NB4 (cell line): ENCODE measurements at regions not wholly inside any gene's neighbourhood (a gene's known extent, or its start where the extent isn't known, plus 50 kb on each side); places are given as distances from the start of the nearest gene placed in this dataset.

Experiments
- POLR2A ChIP-seq: IDR thresholded peaks from 2 replicates; pipeline ENCODE4 v1.6.1; 2011; ENCODE audit warnings: mild to moderate bottlenecking; ENCODE audit not compliant: insufficient read length; ENCODE audit errors: extremely low read depth
- TF ChIP-seq, protein P1 (sequence below): IDR thresholded peaks from one replicate; pipeline ENCODE4 v1.5.1; 2012; ENCODE audit warnings: low read depth, low read length
- TF ChIP-seq, protein P2 (sequence below): IDR thresholded peaks from 2 replicates; pipeline ENCODE4 v1.6.1; 2011; ENCODE audit warnings: low read depth, low read length

DNA sequence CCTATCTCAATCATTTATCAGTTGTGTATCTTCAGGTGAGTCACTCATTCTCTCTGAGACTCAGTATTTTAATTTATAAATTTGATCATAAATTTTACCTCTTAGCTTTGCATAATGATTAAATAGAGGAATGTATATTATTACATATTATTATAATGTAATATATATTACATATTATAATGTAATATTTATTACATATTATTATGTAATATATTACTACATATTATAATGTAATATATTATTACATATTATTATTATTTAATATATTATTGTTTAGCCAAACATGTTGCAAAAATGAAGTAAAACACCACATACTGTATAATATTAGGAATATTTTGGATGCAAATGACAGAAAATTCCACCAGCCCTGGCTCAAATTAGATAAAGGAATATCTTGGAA, 104.7 kb upstream of the NFIA start:
- TF ChIP-seq, protein P1, sequence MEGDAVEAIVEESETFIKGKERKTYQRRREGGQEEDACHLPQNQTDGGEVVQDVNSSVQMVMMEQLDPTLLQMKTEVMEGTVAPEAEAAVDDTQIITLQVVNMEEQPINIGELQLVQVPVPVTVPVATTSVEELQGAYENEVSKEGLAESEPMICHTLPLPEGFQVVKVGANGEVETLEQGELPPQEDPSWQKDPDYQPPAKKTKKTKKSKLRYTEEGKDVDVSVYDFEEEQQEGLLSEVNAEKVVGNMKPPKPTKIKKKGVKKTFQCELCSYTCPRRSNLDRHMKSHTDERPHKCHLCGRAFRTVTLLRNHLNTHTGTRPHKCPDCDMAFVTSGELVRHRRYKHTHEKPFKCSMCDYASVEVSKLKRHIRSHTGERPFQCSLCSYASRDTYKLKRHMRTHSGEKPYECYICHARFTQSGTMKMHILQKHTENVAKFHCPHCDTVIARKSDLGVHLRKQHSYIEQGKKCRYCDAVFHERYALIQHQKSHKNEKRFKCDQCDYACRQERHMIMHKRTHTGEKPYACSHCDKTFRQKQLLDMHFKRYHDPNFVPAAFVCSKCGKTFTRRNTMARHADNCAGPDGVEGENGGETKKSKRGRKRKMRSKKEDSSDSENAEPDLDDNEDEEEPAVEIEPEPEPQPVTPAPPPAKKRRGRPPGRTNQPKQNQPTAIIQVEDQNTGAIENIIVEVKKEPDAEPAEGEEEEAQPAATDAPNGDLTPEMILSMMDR: no peak
- TF ChIP-seq, protein P2, sequence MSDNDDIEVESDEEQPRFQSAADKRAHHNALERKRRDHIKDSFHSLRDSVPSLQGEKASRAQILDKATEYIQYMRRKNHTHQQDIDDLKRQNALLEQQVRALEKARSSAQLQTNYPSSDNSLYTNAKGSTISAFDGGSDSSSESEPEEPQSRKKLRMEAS: no peak
- no peak for TF ChIP-seq POLR2A
